HG02840 (cell line): ENCODE measurements at regions not wholly inside any gene's neighbourhood (a gene's known extent, or its start where the extent isn't known, plus 50 kb on each side); places are given as distances from the start of the nearest gene placed in this dataset.

ENCODE experiments used
- ATAC-seq: cut with Tn5 transposase; IDR thresholded peaks from one replicate; pipeline ENCODE4 v1.9.1; 2021; ENCODE audit warnings: mild to moderate bottlenecking, moderate library complexity, moderate number of reproducible peaks; ENCODE audit not compliant: unreplicated experiment, low FRiP score

- no peak for ATAC-seq
Observed at GRCh38 chr2:139366681-139367080, 586.5 kb upstream of the NXPH2 start.

- ATAC-seq = no peak
Observed at GRCh38 chr2:139365189-139365588, 585.0 kb upstream of the NXPH2 start.

GRCh38 chr2:139360654-139361053 is 580.5 kb upstream of the NXPH2 start:
- no peak for ATAC-seq

GRCh38 chr2:139359818-139360217 is 579.6 kb upstream of the NXPH2 start:
- no peak for ATAC-seq

- ATAC-seq = no peak
Observed at GRCh38 chr2:139357972-139358371, 577.8 kb upstream of the NXPH2 start.

- no peak for ATAC-seq
Observed at GRCh38 chr2:139354518-139354917, 574.3 kb upstream of the NXPH2 start.

GRCh38 chr2:139353874-139354273 is 573.7 kb upstream of the NXPH2 start:
- no peak for ATAC-seq

- no peak for ATAC-seq
Observed at GRCh38 chr2:139317259-139317658, 537.1 kb upstream of the NXPH2 start.

GRCh38 chr2:139314059-139314458 is 533.9 kb upstream of the NXPH2 start:
- no peak for ATAC-seq

- ATAC-seq = no peak
Observed at GRCh38 chr2:139296672-139297209, 516.6 kb upstream of the NXPH2 start.

- no peak for ATAC-seq
Observed at GRCh38 chr2:139293992-139294548, 513.9 kb upstream of the NXPH2 start.

GRCh38 chr2:139281124-139281523 is 500.9 kb upstream of the NXPH2 start:
- no peak for ATAC-seq

GRCh38 chr2:139271879-139272278 is 491.7 kb upstream of the NXPH2 start:
- no peak for ATAC-seq

- no peak for ATAC-seq
Observed at GRCh38 chr2:139271149-139271548, 491.0 kb upstream of the NXPH2 start.

GRCh38 chr2:139260052-139260430 is 479.9 kb upstream of the NXPH2 start:
- ATAC-seq = no peak

GRCh38 chr2:139259422-139260051 is 479.3 kb upstream of the NXPH2 start:
- no peak for ATAC-seq

GRCh38 chr2:139241286-139241685 is 461.1 kb upstream of the NXPH2 start:
- no peak for ATAC-seq

GRCh38 chr2:139237023-139237422 is 456.8 kb upstream of the NXPH2 start:
- no peak for ATAC-seq

GRCh38 chr2:139230881-139231280 is 450.7 kb upstream of the NXPH2 start:
- ATAC-seq = no peak

- no peak for ATAC-seq
Observed at GRCh38 chr2:139228276-139228675, 448.1 kb upstream of the NXPH2 start.

GRCh38 chr2:139225961-139226360 is 445.8 kb upstream of the NXPH2 start:
- ATAC-seq = no peak

GRCh38 chr2:139218181-139218580 is 438.0 kb upstream of the NXPH2 start:
- ATAC-seq = no peak
